ENCODE measurements at regions not wholly inside any gene's neighbourhood (a gene's known extent, or its start where the extent isn't known, plus 50 kb on each side); places are given as distances from the start of the nearest gene placed in this dataset.
A peak's percentile ranks its signal among the peaks of the same experiment; 100 is the strongest.

DNA sequence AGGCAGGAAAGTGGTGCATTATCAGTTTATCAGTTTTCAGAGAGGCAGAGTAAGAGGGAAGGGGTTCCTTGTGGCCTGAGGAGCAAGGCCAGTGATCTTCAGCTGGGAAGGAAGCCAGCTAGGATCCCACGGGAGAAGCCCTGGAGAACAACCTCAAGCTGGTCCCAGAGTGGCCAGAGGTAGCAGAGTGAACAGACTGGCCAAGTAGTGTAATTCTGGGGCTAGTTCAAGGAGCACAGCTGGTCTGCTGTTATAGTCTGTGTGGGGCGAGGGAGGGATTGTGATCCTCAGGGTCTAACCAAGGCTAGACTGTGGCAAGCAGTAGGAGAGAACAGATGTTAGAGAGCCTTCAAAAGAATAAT lies 164.6 kb downstream of the CARTPT start:
- Histone ChIP-seq H3K27ac (peak overlapping the region in 1 of 5 donors; percentile 48), H3K36me3 (replicated peaks in 1 of 2) (no peaks in the 10 kb centered on the region), H3K27me3 (no peaks in the 10 kb centered on the region), H3K4me1 (replicated peaks in 1 of 2) (peaks cover 0 to 8% of the 10 kb centered on the region in 2 donors), H3K9me3 (replicated peaks in 1 of 3) (no peaks in the 10 kb centered on the region), H3K4me3 (no peak overlapping the region)
- TF ChIP-seq CTCF (IDR thresholded peaks at IDR 0.05) (no peak), POLR2A (IDR thresholded peaks at IDR 0.05) (no peak)
- intact Hi-C loops (cut with DNase I) = no loop called here
- DNase-seq = peak in 2 of 7 donors; percentile 33 to 53
- 57 to 62% (median 59%) methylated on average over 2 of the region's 2 CpGs for WGBS, 4 donors

DNA sequence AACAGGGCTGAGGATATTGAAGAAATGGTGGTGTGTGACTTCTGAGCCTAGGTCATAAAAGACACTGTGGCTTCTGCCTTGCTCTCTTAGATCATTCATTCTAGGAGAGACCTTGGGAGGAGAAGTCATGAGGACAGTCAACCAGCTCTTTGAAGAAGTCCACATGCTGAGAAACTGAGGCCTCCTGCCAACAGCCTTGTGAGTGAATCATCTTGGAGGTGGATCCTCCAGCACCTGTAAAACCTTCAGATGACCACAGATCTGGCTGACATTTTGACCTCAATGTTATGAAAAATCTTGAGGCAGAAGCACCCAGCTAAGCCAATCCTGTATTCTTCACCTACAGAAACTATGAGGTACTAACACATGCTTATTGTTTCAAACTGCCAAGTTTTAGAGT lies 165.9 kb downstream of the CARTPT start:
- TF ChIP-seq CTCF (IDR thresholded peaks at IDR 0.05) (no peak), POLR2A (IDR thresholded peaks at IDR 0.05) (no peak)
- intact Hi-C loops (cut with DNase I) = no loop called here
- H3K27me3 ChIP-seq = no peaks in the 10 kb centered on the region
- H3K27ac ChIP-seq = no peak overlapping the region
- H3K9me3 ChIP-seq (replicated peaks in 1 of 3) = no peaks in the 10 kb centered on the region
- no peaks in the 10 kb centered on the region for H3K36me3 ChIP-seq (replicated peaks in 1 of 2)
- DNase-seq = no peak
- H3K4me1 ChIP-seq (replicated peaks in 1 of 2) = peaks cover 0 to 8% of the 10 kb centered on the region in 2 donors
- no peak overlapping the region for H3K4me3 ChIP-seq

DNA sequence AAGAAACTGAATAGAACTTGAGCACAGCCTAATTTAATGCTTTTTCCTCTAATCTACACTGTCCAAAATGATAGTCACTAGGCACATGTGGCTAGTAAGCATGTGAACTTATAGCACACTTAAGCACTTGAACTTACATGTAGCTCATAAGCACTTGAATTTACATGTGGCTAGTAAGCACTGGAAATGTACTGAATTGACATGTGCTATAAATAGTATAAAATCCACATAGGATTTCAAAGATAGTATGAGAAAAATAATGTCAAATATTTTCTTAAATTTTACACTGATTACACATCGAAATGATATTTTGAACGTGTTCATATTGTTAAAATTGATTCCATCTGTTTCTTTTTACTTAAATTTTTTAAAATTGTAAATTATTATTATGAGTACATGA lies 167.3 kb downstream of the CARTPT start:
- H3K27ac ChIP-seq = no peak overlapping the region
- no peaks in the 10 kb centered on the region for H3K9me3 ChIP-seq (replicated peaks in 1 of 3)
- H3K4me3 ChIP-seq = no peak overlapping the region
- DNase-seq = no peak
- TF ChIP-seq CTCF (IDR thresholded peaks at IDR 0.05) = no peak
- no peak for TF ChIP-seq POLR2A (IDR thresholded peaks at IDR 0.05)
- peaks cover 0 to 8% of the 10 kb centered on the region in 2 donors for H3K4me1 ChIP-seq (replicated peaks in 1 of 2)
- 84 to 97% (median 93%) methylated on average over 2 of the region's 2 CpGs for WGBS, 4 donors
- no peaks in the 10 kb centered on the region for H3K27me3 ChIP-seq
- intact Hi-C loops (cut with DNase I) = no loop called here
- no peaks in the 10 kb centered on the region for H3K36me3 ChIP-seq (replicated peaks in 1 of 2)

- H3K9me3 ChIP-seq (replicated peaks in 1 of 3) = no peaks in the 10 kb centered on the region
- intact Hi-C loops (cut with DNase I) = no loop called here
- no peak for TF ChIP-seq CTCF (IDR thresholded peaks at IDR 0.05)
- TF ChIP-seq POLR2A (IDR thresholded peaks at IDR 0.05) = no peak
- H3K4me3 ChIP-seq = peak overlapping the region in 1 of 4 donors; percentile 32
- no peaks in the 10 kb centered on the region for H3K36me3 ChIP-seq (replicated peaks in 1 of 2)
- peak in 1 of 7 donors; percentile 26 for DNase-seq
- 68 to 75% (median 73%) methylated on average over 2 of the region's 2 CpGs for WGBS, 4 donors
- peaks cover 0 to 8% of the 10 kb centered on the region in 2 donors for H3K4me1 ChIP-seq (replicated peaks in 1 of 2)
- no peaks in the 10 kb centered on the region for H3K27me3 ChIP-seq
- H3K27ac ChIP-seq = no peak overlapping the region
Measured at GRCh38 chr5:71887680-71888079, 168.6 kb downstream of the CARTPT start.
